ENCODE measurements at regions not wholly inside any gene's neighbourhood (a gene's known extent, or its start where the extent isn't known, plus 50 kb on each side); places are given as distances from the start of the nearest gene placed in this dataset.

DNA sequence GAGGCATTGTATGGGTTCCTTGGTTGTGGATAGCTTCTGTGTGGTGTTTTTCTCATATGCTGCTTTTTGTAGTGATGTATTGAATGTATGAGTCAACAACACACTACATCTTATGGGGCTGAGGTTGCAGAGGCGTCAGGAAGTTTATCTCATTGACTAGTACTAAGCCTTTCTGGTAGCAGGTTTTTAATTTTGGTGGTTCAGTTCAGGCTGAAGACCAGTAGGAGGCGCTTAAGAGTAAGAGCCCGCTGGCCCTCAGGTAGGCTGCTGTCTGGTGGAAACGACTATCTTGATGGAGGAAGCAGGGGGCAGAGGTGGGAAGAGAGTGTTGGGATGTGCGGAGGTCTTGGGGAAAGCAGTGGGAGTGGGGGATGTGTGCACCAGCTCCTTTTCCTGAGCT is 62.4 kb downstream of the RTP4 start:
- Mint-ChIP-seq H3K4me3 (no peak overlapping the region), H3K4me1 (no peaks in the 10 kb centered on the region), H3K27ac (no peak overlapping the region), H3K36me3 (ENCODE audit: low read depth) (no peaks in the 10 kb centered on the region), H3K9me3 (no peaks in the 10 kb centered on the region), H3K27me3 (peaks cover 21% of the 10 kb centered on the region)
- ATAC-seq: no peak
- no peak for DNase-seq

All from activated naive CD8-positive, alpha-beta T cell treated with anti-CD3 and anti-CD28 coated beads, Interleukin-2, amount 50 U/mL, for 24 hours (primary cell).